ENCODE measurements at regions not wholly inside any gene's neighbourhood (a gene's known extent, or its start where the extent isn't known, plus 50 kb on each side); places are given as distances from the start of the nearest gene placed in this dataset.
"Not testable (repeated sequence)": the region's sequence is repeated elsewhere in the genome, so short reads cannot be mapped to it uniquely, and the experiment has no call there.

GRCh38 chr2:91742973-91743490, 3051.6 kb downstream of the RPIA start:
- DNase-seq, H3K4me3 Mint-ChIP-seq, H3K27ac Mint-ChIP-seq, ATAC-seq, H3K4me1 Mint-ChIP-seq: not testable (repeated sequence)
- Mint-ChIP-seq H3K27me3 (peaks cover 19% of the 10 kb centered on the region), H3K9me3 (peaks cover 0 to 15% of the 10 kb centered on the region in 2 donors)

- H3K27me3 Mint-ChIP-seq, result peaks cover 28% of the 10 kb centered on the region
- not testable (repeated sequence) for H3K27ac Mint-ChIP-seq
These were observed 3052.4 kb downstream of the RPIA start for GRCh38 chr2:91743910-91744309.

GRCh38 chr2:91744700-91745141, 3053.2 kb downstream of the RPIA start:
- Mint-ChIP-seq H3K27me3 (peaks cover 35% of the 10 kb centered on the region), H3K9me3 (peaks cover 0 to 27% of the 10 kb centered on the region in 2 donors)
- not testable (repeated sequence) for H3K4me3 Mint-ChIP-seq, ATAC-seq, H3K27ac Mint-ChIP-seq, H3K4me1 Mint-ChIP-seq, DNase-seq

More at GRCh38 chr2:91743910-91744309, 3052.4 kb downstream of the RPIA start:
- ATAC-seq, H3K4me3 Mint-ChIP-seq, H3K4me1 Mint-ChIP-seq, DNase-seq: not testable (repeated sequence)
- peaks cover 0 to 21% of the 10 kb centered on the region in 2 donors for H3K9me3 Mint-ChIP-seq

- DNase-seq, result no peak
- peak; percentile 52 for ATAC-seq
These were observed 3057.4 kb downstream of the RPIA start for GRCh38 chr2:91748902-91749301.

GRCh38 chr2:91749665-91750064, 3058.2 kb downstream of the RPIA start:
- ATAC-seq, result not testable (repeated sequence)

More at GRCh38 chr2:91748902-91749301, 3057.4 kb downstream of the RPIA start:
- no peak overlapping the region for H3K27ac Mint-ChIP-seq
- no peak overlapping the region for H3K4me3 Mint-ChIP-seq
- H3K9me3 Mint-ChIP-seq, result peaks cover 0 to 13% of the 10 kb centered on the region in 2 donors
- H3K27me3 Mint-ChIP-seq, result peaks cover 18% of the 10 kb centered on the region
- no peaks in the 10 kb centered on the region for H3K4me1 Mint-ChIP-seq

GRCh38 chr2:91759361-91759941, 3068.0 kb downstream of the RPIA start:
- not testable (repeated sequence) for DNase-seq, H3K4me1 Mint-ChIP-seq, H3K27me3 Mint-ChIP-seq, H3K4me3 Mint-ChIP-seq, ATAC-seq, H3K9me3 Mint-ChIP-seq, H3K27ac Mint-ChIP-seq

More at GRCh38 chr2:91749665-91750064, 3058.2 kb downstream of the RPIA start:
- H3K9me3 Mint-ChIP-seq, result peaks cover 0 to 13% of the 10 kb centered on the region in 2 donors
- not testable (repeated sequence) for DNase-seq, H3K4me3 Mint-ChIP-seq, H3K27ac Mint-ChIP-seq, H3K4me1 Mint-ChIP-seq
- H3K27me3 Mint-ChIP-seq, result peaks cover 18% of the 10 kb centered on the region

GRCh38 chr2:91760672-91761071, 3069.2 kb downstream of the RPIA start:
- ATAC-seq, H3K4me3 Mint-ChIP-seq, H3K27me3 Mint-ChIP-seq, DNase-seq, H3K9me3 Mint-ChIP-seq, H3K27ac Mint-ChIP-seq, H3K4me1 Mint-ChIP-seq: not testable (repeated sequence)

- H3K27ac Mint-ChIP-seq, DNase-seq, ATAC-seq, H3K27me3 Mint-ChIP-seq, H3K4me1 Mint-ChIP-seq, H3K4me3 Mint-ChIP-seq, H3K9me3 Mint-ChIP-seq: not testable (repeated sequence)
These were observed 3070.8 kb downstream of the RPIA start for GRCh38 chr2:91762312-91762711.

- not testable (repeated sequence) for ATAC-seq, DNase-seq, H3K4me1 Mint-ChIP-seq, H3K27ac Mint-ChIP-seq, H3K9me3 Mint-ChIP-seq, H3K27me3 Mint-ChIP-seq, H3K4me3 Mint-ChIP-seq
These were observed 3072.2 kb downstream of the RPIA start for GRCh38 chr2:91763710-91764109.

GRCh38 chr2:91764581-91765002, 3073.1 kb downstream of the RPIA start:
- not testable (repeated sequence) for DNase-seq, H3K4me3 Mint-ChIP-seq, H3K27ac Mint-ChIP-seq, H3K9me3 Mint-ChIP-seq, H3K4me1 Mint-ChIP-seq, H3K27me3 Mint-ChIP-seq, ATAC-seq

GRCh38 chr2:91765018-91765754, 3073.7 kb downstream of the RPIA start:
- H3K27me3 Mint-ChIP-seq, DNase-seq, H3K9me3 Mint-ChIP-seq, H3K4me3 Mint-ChIP-seq, H3K27ac Mint-ChIP-seq, ATAC-seq, H3K4me1 Mint-ChIP-seq: not testable (repeated sequence)

GRCh38 chr2:91766349-91767048, 3075.0 kb downstream of the RPIA start:
- H3K4me1 Mint-ChIP-seq, H3K9me3 Mint-ChIP-seq, DNase-seq, H3K4me3 Mint-ChIP-seq, H3K27ac Mint-ChIP-seq, H3K27me3 Mint-ChIP-seq, ATAC-seq: not testable (repeated sequence)

GRCh38 chr2:91768301-91768700, 3076.8 kb downstream of the RPIA start:
- ATAC-seq, H3K4me3 Mint-ChIP-seq, H3K4me1 Mint-ChIP-seq, H3K9me3 Mint-ChIP-seq, H3K27me3 Mint-ChIP-seq, H3K27ac Mint-ChIP-seq, DNase-seq: not testable (repeated sequence)

GRCh38 chr2:91768997-91769396, 3077.5 kb downstream of the RPIA start:
- not testable (repeated sequence) for H3K27ac Mint-ChIP-seq, H3K9me3 Mint-ChIP-seq, DNase-seq, H3K27me3 Mint-ChIP-seq, H3K4me3 Mint-ChIP-seq, ATAC-seq, H3K4me1 Mint-ChIP-seq

GRCh38 chr2:91770046-91770575, 3078.6 kb downstream of the RPIA start:
- H3K27ac Mint-ChIP-seq, H3K27me3 Mint-ChIP-seq, H3K4me3 Mint-ChIP-seq, H3K9me3 Mint-ChIP-seq, H3K4me1 Mint-ChIP-seq, DNase-seq, ATAC-seq: not testable (repeated sequence)
